ENCODE measurements at regions not wholly inside any gene's neighbourhood (a gene's known extent, or its start where the extent isn't known, plus 50 kb on each side); places are given as distances from the start of the nearest gene placed in this dataset.

- WGBS, 2 donors, result 66% methylated on average over 2 of the region's 2 CpGs
- intact Hi-C loops (cut with DNase I; ENCODE audit: low total_unique reads), result no loop called here
- no peak overlapping the region for H3K4me3 ChIP-seq (ENCODE audit: low read depth, poor library complexity, severe bottlenecking)
- no peak for DNase-seq (ENCODE audit: low spot score in 2 of 2)
- TF ChIP-seq, protein P1, sequence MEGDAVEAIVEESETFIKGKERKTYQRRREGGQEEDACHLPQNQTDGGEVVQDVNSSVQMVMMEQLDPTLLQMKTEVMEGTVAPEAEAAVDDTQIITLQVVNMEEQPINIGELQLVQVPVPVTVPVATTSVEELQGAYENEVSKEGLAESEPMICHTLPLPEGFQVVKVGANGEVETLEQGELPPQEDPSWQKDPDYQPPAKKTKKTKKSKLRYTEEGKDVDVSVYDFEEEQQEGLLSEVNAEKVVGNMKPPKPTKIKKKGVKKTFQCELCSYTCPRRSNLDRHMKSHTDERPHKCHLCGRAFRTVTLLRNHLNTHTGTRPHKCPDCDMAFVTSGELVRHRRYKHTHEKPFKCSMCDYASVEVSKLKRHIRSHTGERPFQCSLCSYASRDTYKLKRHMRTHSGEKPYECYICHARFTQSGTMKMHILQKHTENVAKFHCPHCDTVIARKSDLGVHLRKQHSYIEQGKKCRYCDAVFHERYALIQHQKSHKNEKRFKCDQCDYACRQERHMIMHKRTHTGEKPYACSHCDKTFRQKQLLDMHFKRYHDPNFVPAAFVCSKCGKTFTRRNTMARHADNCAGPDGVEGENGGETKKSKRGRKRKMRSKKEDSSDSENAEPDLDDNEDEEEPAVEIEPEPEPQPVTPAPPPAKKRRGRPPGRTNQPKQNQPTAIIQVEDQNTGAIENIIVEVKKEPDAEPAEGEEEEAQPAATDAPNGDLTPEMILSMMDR (IDR thresholded peaks at IDR 0.05), result no peak
- TF ChIP-seq POLR2A (IDR thresholded peaks at IDR 0.05), result no peak
Measured at GRCh38 chr14:71362282-71362681, 455.0 kb downstream of the PCNX1 start.

DNA sequence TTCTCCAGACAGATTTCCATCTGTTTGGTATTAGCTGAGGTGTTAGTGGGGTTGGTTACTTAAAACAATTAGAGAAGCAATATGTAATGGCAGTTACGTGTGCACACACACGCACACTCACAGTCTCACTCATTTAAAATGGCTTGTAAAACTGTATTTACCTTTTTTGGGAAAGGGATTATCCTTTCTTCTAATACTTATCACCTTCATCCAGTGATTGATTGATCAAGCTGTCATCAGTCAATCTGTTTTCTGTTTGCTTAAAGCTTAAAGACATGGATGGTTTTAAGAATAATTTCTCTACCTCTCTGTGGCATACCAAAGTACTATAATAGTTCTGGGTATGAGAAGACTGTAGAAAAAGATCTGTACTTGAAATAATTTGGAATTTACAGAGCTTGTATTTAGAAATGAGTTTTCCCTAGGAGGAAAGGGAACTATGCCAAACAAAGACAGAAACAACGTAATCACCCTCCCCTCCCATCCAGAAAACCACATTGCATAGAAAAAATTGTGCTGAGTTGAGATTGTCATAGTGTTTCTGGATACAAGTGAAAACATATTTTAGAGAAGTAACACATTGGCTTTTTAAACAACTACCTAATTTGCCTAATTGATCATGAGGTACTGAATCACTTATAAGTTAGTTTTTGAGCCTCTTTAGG, 455.8 kb downstream of the PCNX1 start:
- DNase-seq (ENCODE audit: low spot score in 2 of 2), result no peak
- no peak overlapping the region for H3K4me3 ChIP-seq (ENCODE audit: low read depth, poor library complexity, severe bottlenecking)
- 62 to 65% methylated on average over 3 of the region's 3 CpGs for WGBS, 2 donors
- intact Hi-C loops (cut with DNase I; ENCODE audit: low total_unique reads), result no loop called here
- TF ChIP-seq POLR2A (IDR thresholded peaks at IDR 0.05), result no peak
- TF ChIP-seq, protein P1 (IDR thresholded peaks at IDR 0.05), result no peak

DNA sequence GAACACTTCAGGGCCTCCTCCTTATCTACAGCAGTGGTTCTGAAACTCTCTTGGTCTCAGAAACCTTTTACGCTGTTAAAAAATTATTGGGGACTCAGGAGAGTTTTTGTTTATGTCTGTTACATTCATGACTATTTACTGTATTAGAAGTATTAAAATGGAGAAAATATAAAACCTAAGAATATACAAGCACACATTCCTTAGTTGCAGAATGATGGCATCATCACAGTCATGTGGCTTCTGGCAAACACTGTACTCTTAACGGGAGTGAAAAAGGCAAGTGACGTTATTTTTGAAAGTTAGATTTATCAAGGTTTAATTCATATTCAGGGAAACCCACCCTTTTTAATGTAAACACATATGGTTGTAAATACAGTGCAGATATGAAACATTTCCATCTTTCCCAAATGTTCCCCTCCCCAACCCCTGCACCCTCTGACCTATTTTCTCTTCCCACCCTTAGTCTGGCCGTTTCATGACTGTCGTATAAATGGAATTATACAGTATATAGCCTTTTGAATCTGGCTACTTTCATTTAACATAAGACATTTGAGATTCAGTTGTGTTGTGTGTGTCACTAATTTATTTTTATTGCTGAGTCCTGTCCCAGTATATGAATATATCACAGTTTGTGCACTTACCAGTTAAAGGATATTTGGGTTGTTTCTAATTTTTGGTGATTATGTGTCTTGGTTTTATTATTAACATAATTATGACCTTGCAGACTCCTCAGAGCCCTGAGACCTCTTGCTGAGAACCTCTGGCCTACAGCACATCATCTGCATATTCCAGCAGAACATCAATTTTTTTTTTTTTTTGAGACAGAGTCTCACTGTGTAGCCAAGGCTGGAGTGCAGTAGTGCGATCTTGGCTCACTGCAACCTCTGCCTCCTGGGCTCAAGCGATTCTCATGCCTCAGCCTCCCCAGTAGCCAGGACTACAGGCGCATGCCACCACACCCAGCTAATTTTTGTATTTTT, 457.0 kb downstream of the PCNX1 start:
- DNase-seq (ENCODE audit: low spot score in 2 of 2), result no peak
- intact Hi-C loops (cut with DNase I; ENCODE audit: low total_unique reads), result no loop called here
- TF ChIP-seq, protein P1 (IDR thresholded peaks at IDR 0.05), result no peak
- no peak for TF ChIP-seq POLR2A (IDR thresholded peaks at IDR 0.05)
- 64 to 72% methylated on average over 8 of the region's 8 CpGs for WGBS, 2 donors
- no peak overlapping the region for H3K4me3 ChIP-seq (ENCODE audit: low read depth, poor library complexity, severe bottlenecking)

DNA sequence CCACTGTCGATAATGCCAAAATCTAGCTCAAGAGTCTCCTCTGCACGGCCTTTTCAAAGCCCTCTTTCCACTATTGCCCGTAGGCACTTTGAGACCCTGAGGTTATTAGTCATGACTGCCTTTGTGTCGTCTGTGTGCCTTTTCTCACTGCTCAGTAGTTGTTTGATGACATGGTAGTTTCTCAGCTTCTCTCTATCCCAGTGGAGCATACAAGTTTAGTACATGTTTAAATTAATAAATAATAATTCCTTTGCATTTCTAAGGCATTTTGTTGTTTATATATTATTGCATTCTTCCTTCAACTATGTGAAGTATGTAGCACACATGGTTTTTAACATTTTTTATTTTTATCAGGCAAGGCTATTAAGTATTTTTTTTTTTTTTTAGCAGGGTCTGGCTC, 458.1 kb downstream of the PCNX1 start:
- intact Hi-C loops (cut with DNase I; ENCODE audit: low total_unique reads), result no loop called here
- DNase-seq (ENCODE audit: low spot score in 2 of 2), result no peak
- 92 to 94% methylated on average over 4 of the region's 4 CpGs for WGBS, 2 donors
- TF ChIP-seq, protein P1 (IDR thresholded peaks at IDR 0.05), result no peak
- no peak for TF ChIP-seq POLR2A (IDR thresholded peaks at IDR 0.05)
- H3K4me3 ChIP-seq (ENCODE audit: low read depth, poor library complexity, severe bottlenecking), result no peak overlapping the region

DNA sequence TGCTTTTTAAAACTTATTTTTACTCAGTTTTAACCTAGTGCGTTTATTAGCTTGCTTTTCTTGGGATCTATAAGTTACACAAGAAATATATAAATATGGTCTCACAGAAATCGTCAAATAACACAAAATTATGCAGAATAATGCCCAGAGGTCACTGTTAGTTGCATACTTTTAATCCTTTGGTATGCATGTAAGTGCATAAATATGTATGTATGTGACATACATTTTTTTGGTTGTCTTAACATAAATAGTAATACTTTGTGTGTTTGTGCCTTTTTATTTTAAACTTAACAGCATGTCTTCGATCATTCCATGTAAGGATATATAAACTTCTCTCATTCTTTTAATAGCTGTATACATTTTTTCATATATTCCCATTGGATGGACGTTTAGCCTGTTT, 459.6 kb downstream of the PCNX1 start:
- intact Hi-C loops (cut with DNase I; ENCODE audit: low total_unique reads), result no loop called here
- 93 to 94% methylated on average over 4 of the region's 4 CpGs for WGBS, 2 donors

More for the DNA sequence above, 459.6 kb downstream of the PCNX1 start:
- no peak overlapping the region for H3K4me3 ChIP-seq (ENCODE audit: low read depth, poor library complexity, severe bottlenecking)
- no peak for DNase-seq (ENCODE audit: low spot score in 2 of 2)
- TF ChIP-seq POLR2A (IDR thresholded peaks at IDR 0.05), result no peak
- TF ChIP-seq, protein P1 (IDR thresholded peaks at IDR 0.05), result no peak

All from lower leg skin (tissue), 4 donors.